ENCODE measurements at regions not wholly inside any gene's neighbourhood (a gene's known extent, or its start where the extent isn't known, plus 50 kb on each side); places are given as distances from the start of the nearest gene placed in this dataset.

DNA sequence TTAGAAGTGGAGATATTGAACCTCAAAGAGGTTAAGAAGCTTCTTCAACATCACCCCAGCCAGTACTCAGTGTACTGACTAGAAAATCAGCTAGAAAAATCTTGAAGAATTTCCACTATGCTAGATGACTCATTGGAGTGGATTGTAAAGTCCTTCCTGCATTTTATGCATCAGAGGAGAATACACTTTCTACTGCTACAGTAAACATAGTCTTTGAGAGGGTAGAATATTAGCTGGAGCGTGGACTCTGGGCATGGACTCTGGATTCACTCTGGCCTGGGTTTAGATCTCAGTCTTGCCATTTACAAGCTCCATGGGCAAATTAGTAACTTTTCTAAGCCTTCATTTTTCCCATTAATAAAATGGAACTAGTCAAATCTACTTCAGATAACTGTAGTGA is 215.9 kb downstream of the IRS1 start (continued):
- TF ChIP-seq, protein P1, sequence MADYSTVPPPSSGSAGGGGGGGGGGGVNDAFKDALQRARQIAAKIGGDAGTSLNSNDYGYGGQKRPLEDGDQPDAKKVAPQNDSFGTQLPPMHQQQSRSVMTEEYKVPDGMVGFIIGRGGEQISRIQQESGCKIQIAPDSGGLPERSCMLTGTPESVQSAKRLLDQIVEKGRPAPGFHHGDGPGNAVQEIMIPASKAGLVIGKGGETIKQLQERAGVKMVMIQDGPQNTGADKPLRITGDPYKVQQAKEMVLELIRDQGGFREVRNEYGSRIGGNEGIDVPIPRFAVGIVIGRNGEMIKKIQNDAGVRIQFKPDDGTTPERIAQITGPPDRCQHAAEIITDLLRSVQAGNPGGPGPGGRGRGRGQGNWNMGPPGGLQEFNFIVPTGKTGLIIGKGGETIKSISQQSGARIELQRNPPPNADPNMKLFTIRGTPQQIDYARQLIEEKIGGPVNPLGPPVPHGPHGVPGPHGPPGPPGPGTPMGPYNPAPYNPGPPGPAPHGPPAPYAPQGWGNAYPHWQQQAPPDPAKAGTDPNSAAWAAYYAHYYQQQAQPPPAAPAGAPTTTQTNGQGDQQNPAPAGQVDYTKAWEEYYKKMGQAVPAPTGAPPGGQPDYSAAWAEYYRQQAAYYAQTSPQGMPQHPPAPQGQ (CRISPR knock-in tag; IDR thresholded peaks at IDR 0.05; ENCODE audit: borderline replicate concordance) = no peak
- TF ChIP-seq TEAD3 (CRISPR knock-in tag; optimal IDR thresholded peaks at IDR 0.05; ENCODE audit: borderline replicate concordance) (peak; percentile 99), ZNF703 (CRISPR knock-in tag; IDR thresholded peaks at IDR 0.05; ENCODE audit: borderline replicate concordance) (no peak), RXRB (CRISPR knock-in tag; IDR thresholded peaks at IDR 0.05; ENCODE audit: borderline replicate concordance) (peak; percentile 90; the same call in 1 of the 2 replicates), TBX3 (IDR thresholded peaks at IDR 0.05; ENCODE audit: borderline replicate concordance) (no peak), FOXK2 (IDR thresholded peaks at IDR 0.05) (no peak), UBTF (CRISPR knock-in tag; IDR thresholded peaks at IDR 0.05) (no peak), SAP130 (CRISPR knock-in tag; IDR thresholded peaks at IDR 0.05; ENCODE audit: low read depth) (peak; percentile 80), FOXP1 (IDR thresholded peaks at IDR 0.05) (no peak), FOXP1 (CRISPR knock-in tag; IDR thresholded peaks at IDR 0.05) (peak; percentile 83), CC2D1A (CRISPR knock-in tag; IDR thresholded peaks at IDR 0.05) (no peak), RAD51 (IDR thresholded peaks at IDR 0.05; ENCODE audit: borderline replicate concordance) (no peak), HNF4A (CRISPR knock-in tag; IDR thresholded peaks at IDR 0.05) (peak; percentile 94), ZNF75D (CRISPR knock-in tag; IDR thresholded peaks at IDR 0.05; ENCODE audit: borderline replicate concordance) (no peak), SRF (IDR thresholded peaks at IDR 0.05; ENCODE audit: low read depth, low read length) (no peak), CEBPG (CRISPR knock-in tag; IDR thresholded peaks at IDR 0.05) (peak; percentile 42; the same call in 1 of the 2 replicates), ZNF629 (CRISPR knock-in tag; conservative IDR thresholded peaks at IDR 0.05) (peak; percentile 55), ERF (CRISPR knock-in tag; IDR thresholded peaks at IDR 0.05) (peak; percentile 85), ZNF292 (CRISPR knock-in tag; IDR thresholded peaks at IDR 0.05; ENCODE audit: borderline replicate concordance, low read depth) (no peak; the same call in 1 of the 2 replicates), ZNF326 (CRISPR knock-in tag; IDR thresholded peaks at IDR 0.05; ENCODE audit: borderline replicate concordance) (no peak), ZSCAN21 (CRISPR knock-in tag; IDR thresholded peaks at IDR 0.05; ENCODE audit: borderline replicate concordance) (no peak), SP1 (IDR thresholded peaks at IDR 0.05) (no peak), SP1 (CRISPR knock-in tag; IDR thresholded peaks at IDR 0.05) (no peak), FOXM1 (CRISPR knock-in tag; IDR thresholded peaks at IDR 0.05) (no peak), NFIC (IDR thresholded peaks at IDR 0.05; ENCODE audit: low read length) (peak; percentile 84; the same call in 1 of the 2 replicates), ZNF260 (CRISPR knock-in tag; IDR thresholded peaks at IDR 0.05; ENCODE audit: borderline replicate concordance, low read depth) (no peak), IRF2 (CRISPR knock-in tag; IDR thresholded peaks at IDR 0.05) (peak; percentile 83; the same call in 1 of the 2 replicates), GPN1 (CRISPR knock-in tag; IDR thresholded peaks at IDR 0.05; ENCODE audit: borderline replicate concordance) (no peak), ELF1 (CRISPR knock-in tag; IDR thresholded peaks at IDR 0.05) (peak; percentile 66; the same call in 1 of the 2 replicates), TBL1XR1 (IDR thresholded peaks at IDR 0.05; ENCODE audit: borderline replicate concordance, low read length, partially characterized antibody) (peak; percentile 68)
- TF ChIP-seq, protein P2, sequence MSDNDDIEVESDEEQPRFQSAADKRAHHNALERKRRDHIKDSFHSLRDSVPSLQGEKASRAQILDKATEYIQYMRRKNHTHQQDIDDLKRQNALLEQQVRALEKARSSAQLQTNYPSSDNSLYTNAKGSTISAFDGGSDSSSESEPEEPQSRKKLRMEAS (IDR thresholded peaks at IDR 0.05) = peak; percentile 59; the same call in 1 of the 2 replicates
